Retinal pigment epithelial cell (primary cell): ENCODE measurements at regions not wholly inside any gene's neighbourhood (a gene's known extent, or its start where the extent isn't known, plus 50 kb on each side); places are given as distances from the start of the nearest gene placed in this dataset.
"Not testable (repeated sequence)": the region's sequence is repeated elsewhere in the genome, so short reads cannot be mapped to it uniquely, and the experiment has no call there.

Experiments used
- DNase-seq: peaks from one replicate; pipeline ENCODE4 v3.0.0-alpha.2; 2010; ENCODE audit warnings: low read depth
- H3K4me3 ChIP-seq: 2 replicates; pipeline ENCODE4 v1.5.1; 2011; ENCODE audit warnings: mild to moderate bottlenecking, low read length, control low read depth, moderate library complexity
- TF ChIP-seq, protein P1 (sequence below): conservative IDR thresholded peaks from 2 replicates; pipeline ENCODE4 v1.5.1; 2011; ENCODE audit warnings: low read depth, low read length, control low read depth, inconsistent platforms

DNA sequence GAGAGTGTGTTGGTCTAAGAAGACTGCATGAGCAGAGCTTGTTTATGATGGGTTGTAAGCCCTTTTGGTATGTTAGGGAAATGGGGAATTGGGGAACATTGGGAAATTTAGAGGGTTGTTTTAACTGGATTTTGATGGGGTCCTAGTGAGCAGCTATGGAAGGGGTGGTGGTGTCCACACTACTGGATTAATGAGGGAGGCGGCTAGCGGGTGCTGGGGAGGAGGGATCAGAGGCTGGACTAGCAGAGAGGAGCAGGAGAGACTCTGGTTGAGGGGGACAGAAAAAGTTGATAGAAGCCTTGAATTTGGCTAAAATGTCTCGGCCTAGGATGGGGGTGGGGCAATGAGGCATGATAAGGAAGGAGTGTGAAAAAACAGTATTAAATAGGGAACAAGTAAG is 1369.1 kb downstream of the UQCRFS1 start:
- TF ChIP-seq, protein P1, sequence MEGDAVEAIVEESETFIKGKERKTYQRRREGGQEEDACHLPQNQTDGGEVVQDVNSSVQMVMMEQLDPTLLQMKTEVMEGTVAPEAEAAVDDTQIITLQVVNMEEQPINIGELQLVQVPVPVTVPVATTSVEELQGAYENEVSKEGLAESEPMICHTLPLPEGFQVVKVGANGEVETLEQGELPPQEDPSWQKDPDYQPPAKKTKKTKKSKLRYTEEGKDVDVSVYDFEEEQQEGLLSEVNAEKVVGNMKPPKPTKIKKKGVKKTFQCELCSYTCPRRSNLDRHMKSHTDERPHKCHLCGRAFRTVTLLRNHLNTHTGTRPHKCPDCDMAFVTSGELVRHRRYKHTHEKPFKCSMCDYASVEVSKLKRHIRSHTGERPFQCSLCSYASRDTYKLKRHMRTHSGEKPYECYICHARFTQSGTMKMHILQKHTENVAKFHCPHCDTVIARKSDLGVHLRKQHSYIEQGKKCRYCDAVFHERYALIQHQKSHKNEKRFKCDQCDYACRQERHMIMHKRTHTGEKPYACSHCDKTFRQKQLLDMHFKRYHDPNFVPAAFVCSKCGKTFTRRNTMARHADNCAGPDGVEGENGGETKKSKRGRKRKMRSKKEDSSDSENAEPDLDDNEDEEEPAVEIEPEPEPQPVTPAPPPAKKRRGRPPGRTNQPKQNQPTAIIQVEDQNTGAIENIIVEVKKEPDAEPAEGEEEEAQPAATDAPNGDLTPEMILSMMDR = no peak
- H3K4me3 ChIP-seq = no peak overlapping the region
- no peak for DNase-seq

DNA sequence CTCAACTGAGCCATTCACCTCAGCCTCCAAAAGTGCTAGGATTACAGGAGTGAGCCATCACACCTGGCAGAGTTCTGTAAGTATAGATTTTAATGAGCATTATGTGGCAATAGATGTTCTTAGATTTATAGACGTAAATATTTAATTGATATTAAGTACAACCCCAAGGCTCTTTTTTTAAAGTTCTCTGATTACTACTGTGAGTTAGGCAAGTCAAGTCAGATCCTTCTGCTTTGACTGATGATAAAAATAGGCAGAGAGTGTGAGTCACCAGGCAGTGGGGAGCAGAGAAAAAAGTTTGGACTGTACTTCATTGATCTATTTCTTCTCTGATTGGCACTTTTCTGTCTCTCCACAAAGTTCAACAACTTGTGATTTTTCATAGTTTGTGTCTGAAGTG is 1379.9 kb downstream of the UQCRFS1 start:
- TF ChIP-seq, protein P1 = no peak
- no peak overlapping the region for H3K4me3 ChIP-seq
- DNase-seq = no peak

DNA sequence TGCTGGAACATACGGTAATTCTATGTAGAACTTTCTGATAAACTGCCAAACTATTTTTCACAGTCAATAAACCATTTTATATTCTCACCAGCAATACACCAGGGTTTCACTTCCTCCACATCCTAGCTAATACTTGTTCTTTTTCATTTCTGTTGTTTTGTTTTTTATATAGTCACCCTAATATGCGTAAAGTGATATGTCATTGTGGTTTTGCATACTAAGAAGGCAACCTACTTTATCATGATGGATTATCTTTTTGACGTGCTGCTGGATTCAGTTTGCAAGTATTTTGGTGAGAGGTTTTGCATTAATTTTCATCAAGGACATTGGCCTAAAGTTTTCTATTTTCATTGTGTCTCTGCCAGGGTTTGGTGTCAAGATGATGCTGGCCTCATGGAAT is 1384.1 kb downstream of the UQCRFS1 start:
- H3K4me3 ChIP-seq = no peak overlapping the region
- TF ChIP-seq, protein P1 = no peak
- DNase-seq = no peak

DNA sequence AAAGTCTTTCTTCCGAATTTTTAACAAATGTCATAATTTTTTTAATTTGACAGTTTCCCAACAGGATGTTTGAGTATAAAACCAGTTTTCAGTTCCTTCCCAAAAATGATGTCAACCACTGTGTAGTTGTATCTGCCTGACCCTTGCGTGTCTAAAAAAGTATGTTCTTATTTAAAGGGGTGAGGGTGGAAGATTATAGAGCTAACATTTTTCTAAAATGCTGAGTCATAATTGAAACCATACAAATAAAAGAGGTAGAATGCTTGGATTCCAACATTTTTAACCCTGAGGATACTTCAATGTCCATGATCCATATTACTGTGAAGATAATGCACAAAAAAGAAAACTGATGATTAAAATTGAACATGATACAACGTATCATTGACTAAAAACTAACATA is 1388.8 kb downstream of the UQCRFS1 start:
- no peak for DNase-seq
- H3K4me3 ChIP-seq = no peak overlapping the region
- TF ChIP-seq, protein P1 = no peak

DNA sequence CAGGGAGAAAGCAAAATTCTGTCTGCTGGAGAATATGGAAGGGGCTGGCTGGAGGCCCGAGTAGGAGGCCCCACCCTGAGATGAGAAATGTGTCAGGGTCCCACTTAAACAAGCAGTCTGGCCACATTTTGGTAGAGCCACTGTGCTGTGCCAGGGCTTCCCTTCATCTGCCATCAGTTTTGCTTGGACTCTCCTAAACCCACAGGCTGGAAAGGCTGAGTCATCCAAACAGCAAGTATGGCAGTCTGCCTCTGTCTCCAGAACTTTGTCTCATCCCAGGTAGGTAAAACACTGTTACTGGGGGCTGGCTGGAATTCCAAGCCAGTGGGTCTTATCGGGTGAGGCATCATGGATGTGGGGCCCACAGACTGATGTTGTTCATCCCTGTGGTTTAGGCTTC is 1390.6 kb downstream of the UQCRFS1 start:
- no peak for DNase-seq
- no peak overlapping the region for H3K4me3 ChIP-seq

DNA sequence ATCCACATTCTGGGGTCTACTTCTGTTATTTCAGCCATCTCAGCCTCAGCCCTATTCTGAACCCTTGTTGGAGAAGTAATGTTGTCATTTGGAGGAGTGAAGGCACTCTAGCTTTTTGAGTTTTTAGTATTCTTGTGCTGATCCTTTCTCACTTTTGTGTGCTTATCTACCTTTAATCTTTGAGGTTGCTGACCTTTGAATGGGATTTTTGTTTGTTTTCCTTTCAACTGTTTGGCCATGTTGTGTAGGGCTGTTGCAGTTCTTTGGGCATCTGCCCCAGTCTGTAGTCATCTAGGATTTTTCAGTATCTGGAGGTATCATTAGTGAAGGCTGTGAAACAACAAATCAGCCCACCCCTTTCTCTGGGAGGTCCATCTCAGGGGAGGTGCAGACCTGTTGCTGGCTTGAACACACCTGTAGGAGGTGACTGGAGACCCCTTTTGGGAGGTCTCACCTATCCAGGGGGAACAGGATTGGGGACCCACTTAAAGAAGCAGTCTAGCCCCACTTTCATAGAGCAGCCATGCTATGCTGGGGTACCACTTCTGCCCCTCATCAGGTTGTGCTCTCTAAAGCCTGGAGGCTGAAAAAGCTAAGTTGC is 1391.4 kb downstream of the UQCRFS1 start:
- TF ChIP-seq, protein P1 = no peak
- no peak for DNase-seq
- no peak overlapping the region for H3K4me3 ChIP-seq

More for the DNA sequence above, 1390.6 kb downstream of the UQCRFS1 start:
- TF ChIP-seq, protein P1 = no peak

DNA sequence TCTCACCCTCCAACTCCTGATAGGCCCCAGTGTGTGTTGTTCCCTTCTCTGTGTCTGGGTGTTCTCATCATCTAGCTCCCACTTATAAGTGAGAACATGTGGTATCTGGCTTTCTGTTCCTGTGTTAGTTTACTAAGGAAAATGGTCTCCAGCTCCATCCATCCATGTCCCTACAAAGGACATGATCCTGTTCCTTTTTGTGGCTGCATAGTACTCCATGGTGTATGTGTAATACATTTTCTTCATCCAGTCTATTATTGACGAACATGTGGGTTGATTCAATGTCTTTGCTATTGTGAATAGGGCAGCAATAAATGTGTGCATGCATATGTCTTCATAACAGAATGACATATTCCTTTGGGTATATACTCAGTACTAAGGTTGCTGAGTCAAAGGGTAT is 1397.0 kb downstream of the UQCRFS1 start:
- no peak for DNase-seq
- TF ChIP-seq, protein P1 = no peak
- no peak overlapping the region for H3K4me3 ChIP-seq

DNA sequence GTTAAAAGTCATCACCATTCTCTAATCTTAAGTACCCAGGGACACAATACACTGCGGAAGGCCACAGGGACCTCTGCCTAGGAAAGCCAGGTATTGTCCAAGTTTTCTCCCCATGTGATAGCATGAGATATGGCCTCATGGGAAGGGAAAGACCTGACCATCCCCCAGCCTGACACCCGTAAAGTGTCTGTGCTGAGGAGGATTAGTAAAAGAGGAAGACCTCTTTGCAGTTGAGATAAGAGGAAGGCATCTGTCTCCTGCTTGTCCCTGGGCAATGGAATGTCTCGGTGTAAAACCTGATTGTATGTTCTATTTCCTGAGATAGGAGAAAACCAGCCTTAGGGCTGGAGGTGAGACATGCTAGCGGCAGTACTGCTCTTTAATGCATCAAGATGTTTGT is 1398.1 kb downstream of the UQCRFS1 start:
- not testable (repeated sequence) for DNase-seq, H3K4me3 ChIP-seq

DNA sequence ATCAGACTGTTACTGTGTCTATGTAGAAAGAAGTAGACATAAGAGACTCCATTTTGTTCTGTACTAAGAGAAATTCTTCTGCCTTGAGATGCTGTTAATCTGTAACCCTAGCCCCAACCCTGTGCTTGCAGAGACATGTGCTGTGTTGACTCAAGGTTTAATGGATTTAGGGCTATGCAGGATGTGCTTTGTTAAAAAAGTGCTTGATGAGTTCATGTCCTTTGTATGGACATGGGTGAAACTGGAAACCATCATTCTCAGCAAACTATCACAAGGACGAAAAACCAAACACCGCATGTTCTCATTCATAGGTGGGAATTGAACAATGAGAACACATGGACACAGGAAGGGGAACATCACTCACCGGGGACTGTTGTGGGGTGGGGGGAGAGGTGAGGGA is 1398.7 kb downstream of the UQCRFS1 start:
- not testable (repeated sequence) for H3K4me3 ChIP-seq, DNase-seq
